ENCODE measurements at regions not wholly inside any gene's neighbourhood (a gene's known extent, or its start where the extent isn't known, plus 50 kb on each side); places are given as distances from the start of the nearest gene placed in this dataset.

DNA sequence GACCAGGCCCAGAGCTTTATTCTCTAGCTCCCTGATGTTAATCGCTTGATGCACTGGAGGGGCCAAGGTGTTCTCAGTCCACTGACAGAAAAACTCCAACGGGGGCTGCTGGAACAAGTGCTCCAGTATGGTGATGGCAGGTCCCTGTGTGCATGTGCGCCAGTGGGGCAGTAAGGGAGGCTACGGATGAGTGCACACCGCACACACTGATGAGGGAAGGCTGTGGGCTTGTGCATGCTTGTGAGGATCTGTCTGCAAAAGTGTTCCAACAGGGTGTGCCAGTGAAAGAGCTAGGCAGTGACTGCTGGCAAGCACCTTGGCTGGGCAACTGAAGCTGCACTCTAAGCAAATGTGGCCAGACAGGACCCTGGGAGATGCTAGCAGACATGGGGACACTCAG, 229.7 kb upstream of the FOXG1 start:
- TF ChIP-seq, protein P1, sequence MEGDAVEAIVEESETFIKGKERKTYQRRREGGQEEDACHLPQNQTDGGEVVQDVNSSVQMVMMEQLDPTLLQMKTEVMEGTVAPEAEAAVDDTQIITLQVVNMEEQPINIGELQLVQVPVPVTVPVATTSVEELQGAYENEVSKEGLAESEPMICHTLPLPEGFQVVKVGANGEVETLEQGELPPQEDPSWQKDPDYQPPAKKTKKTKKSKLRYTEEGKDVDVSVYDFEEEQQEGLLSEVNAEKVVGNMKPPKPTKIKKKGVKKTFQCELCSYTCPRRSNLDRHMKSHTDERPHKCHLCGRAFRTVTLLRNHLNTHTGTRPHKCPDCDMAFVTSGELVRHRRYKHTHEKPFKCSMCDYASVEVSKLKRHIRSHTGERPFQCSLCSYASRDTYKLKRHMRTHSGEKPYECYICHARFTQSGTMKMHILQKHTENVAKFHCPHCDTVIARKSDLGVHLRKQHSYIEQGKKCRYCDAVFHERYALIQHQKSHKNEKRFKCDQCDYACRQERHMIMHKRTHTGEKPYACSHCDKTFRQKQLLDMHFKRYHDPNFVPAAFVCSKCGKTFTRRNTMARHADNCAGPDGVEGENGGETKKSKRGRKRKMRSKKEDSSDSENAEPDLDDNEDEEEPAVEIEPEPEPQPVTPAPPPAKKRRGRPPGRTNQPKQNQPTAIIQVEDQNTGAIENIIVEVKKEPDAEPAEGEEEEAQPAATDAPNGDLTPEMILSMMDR (IDR thresholded peaks at IDR 0.05; ENCODE audit: extremely low read depth, insufficient read depth, missing control alignments): no peak
- DNase-seq (ENCODE audit: low spot score): no peak
- in situ Hi-C loops (cut with MboI; ENCODE audit: low pct_unique_long_range_greater_than_20kb, low sequenced_read_pairs, unreplicated experiment): no loop called here

DNA sequence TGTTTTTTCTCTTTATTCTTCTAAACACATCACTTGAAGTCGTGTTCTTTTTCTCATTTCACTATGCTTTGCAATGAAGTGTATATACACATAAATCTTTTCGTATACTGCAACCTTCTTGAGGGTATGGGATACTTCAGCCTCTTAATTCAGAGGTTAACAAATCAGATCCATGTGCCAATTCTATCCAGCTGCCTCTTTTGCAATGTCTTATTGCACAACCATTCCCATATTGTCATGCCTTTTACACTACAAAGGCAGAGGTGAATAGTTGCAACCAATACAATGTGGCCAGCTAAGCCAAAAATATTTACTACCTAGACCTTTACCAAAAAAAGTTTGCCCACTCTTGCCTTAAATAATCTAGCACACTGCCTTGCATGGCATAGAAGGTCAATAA, 224.5 kb upstream of the FOXG1 start:
- in situ Hi-C loops (cut with MboI; ENCODE audit: low pct_unique_long_range_greater_than_20kb, low sequenced_read_pairs, unreplicated experiment): no loop called here
- no peak for DNase-seq (ENCODE audit: low spot score)
- TF ChIP-seq, protein P1 (IDR thresholded peaks at IDR 0.05; ENCODE audit: extremely low read depth, insufficient read depth, missing control alignments): no peak

DNA sequence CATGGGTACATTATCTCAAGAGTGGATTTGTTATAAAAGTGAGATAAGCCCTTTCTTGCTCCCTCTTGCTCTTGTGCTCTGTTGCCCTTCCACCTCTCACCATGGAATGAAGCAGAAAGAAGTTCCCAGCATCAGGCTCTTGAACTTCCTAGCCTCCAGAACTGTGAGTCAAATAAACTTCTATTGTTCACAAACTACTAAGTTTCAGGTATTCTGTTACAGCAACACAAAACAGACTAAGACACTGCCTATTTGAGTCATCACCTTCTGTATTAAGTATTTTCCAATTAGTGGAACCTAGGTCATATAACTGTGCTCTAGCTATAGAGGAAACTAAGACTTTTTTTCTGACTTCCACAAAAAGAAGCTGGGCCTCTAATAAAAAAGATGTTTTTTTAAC, 201.2 kb upstream of the FOXG1 start:
- in situ Hi-C loops (cut with MboI; ENCODE audit: low pct_unique_long_range_greater_than_20kb, low sequenced_read_pairs, unreplicated experiment): no loop called here
- no peak for DNase-seq (ENCODE audit: low spot score)
- TF ChIP-seq, protein P1 (IDR thresholded peaks at IDR 0.05; ENCODE audit: extremely low read depth, insufficient read depth, missing control alignments): no peak

DNA sequence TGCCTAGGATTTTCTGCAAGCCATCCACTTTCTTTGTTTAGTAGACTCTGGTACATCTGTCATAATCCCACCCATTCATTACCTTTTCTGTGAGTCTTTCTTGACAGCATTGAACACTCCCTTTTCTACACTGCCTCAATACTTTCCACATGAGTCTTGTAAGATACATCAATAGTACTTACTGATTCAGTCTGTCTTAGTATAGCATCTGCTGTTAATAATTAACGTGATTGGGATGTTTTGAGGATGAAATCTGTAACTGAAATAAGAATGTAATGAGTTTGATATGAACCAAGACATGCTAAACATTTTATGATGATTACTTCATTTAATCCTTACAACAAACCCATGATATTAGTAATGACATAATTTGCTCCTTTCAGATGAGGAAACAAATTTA, 196.2 kb upstream of the FOXG1 start:
- DNase-seq (ENCODE audit: low spot score): no peak
- in situ Hi-C loops (cut with MboI; ENCODE audit: low pct_unique_long_range_greater_than_20kb, low sequenced_read_pairs, unreplicated experiment): no loop called here
- TF ChIP-seq, protein P1 (IDR thresholded peaks at IDR 0.05; ENCODE audit: extremely low read depth, insufficient read depth, missing control alignments): no peak

DNA sequence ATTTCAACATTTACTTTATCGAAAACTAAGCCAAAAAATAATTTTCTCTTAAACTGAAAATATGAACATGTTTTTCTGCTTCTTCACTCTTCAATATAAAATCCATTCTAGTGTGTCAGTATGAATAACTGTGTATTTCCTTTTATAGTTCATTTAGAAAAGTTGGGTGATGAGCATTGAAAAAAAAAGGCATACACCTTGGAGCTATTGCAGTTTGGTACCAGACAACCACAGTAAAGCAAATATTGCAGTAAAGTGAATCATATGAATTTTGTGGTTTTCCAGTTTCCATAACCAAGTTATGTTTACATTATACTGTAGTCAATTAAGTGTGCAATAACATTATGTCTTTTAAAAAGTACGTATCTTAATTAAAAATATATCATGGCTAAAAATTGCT, 195.0 kb upstream of the FOXG1 start:
- DNase-seq (ENCODE audit: low spot score): no peak
- TF ChIP-seq, protein P1 (IDR thresholded peaks at IDR 0.05; ENCODE audit: extremely low read depth, insufficient read depth, missing control alignments): no peak
- in situ Hi-C loops (cut with MboI; ENCODE audit: low pct_unique_long_range_greater_than_20kb, low sequenced_read_pairs, unreplicated experiment): no loop called here

DNA sequence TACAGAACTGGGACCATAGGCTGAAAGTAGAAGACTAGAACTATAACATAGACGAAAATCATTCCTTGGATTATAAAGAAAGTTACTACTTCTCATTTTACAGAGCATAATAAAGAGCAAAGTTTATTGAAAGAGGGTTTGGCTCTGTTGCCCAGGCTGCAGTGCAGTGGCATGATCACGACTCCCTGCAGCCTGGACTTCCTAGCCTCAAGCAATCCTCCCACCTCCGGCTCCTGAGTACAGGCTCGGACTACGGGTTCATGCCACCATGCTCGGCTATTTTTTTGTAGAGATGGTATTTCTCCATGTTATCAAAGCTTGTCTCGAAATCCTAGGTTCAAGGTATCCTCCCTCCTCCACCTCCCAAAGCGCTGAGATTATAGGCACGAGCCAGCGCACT, 190.1 kb upstream of the FOXG1 start:
- TF ChIP-seq, protein P1 (IDR thresholded peaks at IDR 0.05; ENCODE audit: extremely low read depth, insufficient read depth, missing control alignments): no peak
- in situ Hi-C loops (cut with MboI; ENCODE audit: low pct_unique_long_range_greater_than_20kb, low sequenced_read_pairs, unreplicated experiment): no loop called here
- no peak for DNase-seq (ENCODE audit: low spot score)

DNA sequence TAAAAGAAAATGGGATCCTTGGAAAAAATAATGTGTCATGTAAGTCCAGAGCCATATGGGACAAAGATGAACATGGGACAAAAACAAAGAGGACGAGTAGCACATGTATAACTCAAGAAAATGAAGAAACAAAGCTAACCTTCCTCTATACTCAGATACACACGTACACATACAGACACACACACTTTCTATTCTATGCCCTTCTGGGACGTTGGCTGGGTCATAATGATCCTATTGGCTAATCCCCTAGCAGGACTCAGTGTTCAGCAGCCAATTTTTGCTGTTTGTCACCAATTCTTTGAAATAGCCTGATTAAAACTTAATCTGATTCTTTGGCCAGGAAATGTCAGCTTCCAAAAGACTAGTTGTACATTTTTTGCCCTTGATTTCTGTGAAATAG, 189.4 kb upstream of the FOXG1 start:
- TF ChIP-seq, protein P1 (IDR thresholded peaks at IDR 0.05; ENCODE audit: extremely low read depth, insufficient read depth, missing control alignments): no peak
- in situ Hi-C loops (cut with MboI; ENCODE audit: low pct_unique_long_range_greater_than_20kb, low sequenced_read_pairs, unreplicated experiment): no loop called here
- DNase-seq (ENCODE audit: low spot score): no peak
